GM21825 (cell line): ENCODE measurements at regions not wholly inside any gene's neighbourhood (a gene's known extent, or its start where the extent isn't known, plus 50 kb on each side); places are given as distances from the start of the nearest gene placed in this dataset.
"Not testable (repeated sequence)": the region's sequence is repeated elsewhere in the genome, so short reads cannot be mapped to it uniquely, and the experiment has no call there.

Experiments
- ATAC-seq: cut with Tn5 transposase; IDR thresholded peaks from one replicate; pipeline ENCODE4 v1.9.1; 2021; ENCODE audit warnings: mild to moderate bottlenecking, moderate library complexity; ENCODE audit not compliant: unreplicated experiment

DNA sequence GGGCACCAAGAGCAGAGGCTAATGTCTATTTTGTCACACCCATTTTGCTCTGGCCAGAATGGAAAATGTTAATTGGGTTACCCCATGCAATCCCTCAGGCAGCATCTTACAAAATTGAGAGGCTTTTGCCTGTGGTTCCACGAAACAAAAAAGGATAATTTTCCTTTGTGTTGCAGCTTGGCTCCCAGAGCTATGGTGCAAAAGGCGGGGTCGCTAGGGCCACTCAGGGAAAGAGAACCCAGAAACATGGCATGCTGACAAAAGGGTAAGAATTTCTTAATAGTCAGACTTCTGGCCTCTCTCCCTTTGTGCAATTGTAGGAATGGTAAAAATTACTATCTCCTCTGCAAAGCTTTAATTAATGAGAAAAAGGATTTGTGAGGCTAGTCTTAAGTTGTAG lies 119.6 kb upstream of the BANK1 start:
- ATAC-seq: no peak

DNA sequence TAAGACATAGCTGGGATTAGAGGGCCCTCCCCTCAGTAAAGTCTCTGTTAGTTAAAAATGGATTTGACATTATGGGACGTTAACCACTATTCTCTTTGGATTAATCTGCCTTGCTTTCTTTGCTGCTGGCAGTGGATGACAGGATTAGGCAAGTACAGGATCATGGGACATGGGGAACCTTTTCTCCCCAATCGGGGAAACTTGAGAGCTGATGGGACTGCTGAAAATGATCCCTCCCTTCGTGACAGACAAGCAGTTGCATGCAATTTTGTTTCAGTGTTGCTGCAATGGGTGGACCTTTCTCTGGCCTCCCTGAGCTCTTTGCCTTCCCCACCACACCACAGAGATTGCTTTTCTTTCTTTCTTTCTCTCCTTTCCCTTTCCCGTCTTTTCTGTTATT lies 120.2 kb upstream of the BANK1 start:
- no peak for ATAC-seq

DNA sequence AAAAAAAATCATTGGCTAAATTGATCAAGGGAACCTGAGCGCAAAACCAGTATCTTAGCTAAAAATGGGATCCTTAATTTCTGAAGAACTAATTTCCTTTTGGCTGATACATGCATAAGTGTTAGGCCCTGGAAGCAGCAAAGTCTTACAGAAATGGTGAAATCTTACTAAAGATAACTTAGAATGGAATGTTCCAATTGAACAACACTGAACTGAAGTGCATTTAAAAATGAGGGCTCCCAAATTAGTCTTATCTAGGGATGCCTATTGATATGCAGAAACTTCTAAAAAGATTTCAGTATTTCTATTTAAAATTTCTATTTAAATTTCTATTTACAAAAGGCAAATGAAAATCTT lies 120.7 kb upstream of the BANK1 start:
- ATAC-seq: no peak

DNA sequence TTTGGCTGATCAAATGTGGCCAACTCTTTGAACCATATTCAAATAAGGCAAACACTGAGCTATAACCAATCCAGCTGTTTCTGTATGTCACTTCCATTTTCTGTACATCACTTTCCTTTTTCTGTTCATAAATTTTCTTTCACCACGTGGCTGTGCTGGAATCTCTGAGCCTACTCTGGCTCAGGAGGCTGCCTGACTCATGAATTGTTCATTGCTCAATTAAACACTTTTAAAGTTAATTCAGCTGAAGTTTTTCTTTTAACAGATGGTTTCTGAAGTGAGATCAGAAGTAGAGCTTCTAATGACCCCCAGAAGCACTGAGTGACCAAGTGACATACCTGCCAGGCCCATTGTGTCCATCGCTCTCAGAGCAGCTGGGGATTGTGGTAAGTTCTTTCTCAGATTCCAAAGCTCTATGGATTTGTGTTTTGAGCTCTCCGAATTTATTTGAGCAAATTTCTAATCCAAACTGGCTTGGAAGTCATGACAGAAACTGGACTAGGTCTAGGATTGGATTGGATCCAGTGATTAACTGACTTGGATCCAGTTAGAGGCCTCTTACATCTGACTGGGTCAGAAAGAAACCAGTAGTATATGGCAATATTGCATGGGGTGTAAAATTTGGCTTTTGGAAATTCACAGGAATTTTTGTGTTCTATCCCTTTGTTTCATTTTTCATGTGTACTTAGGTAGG lies 121.2 kb upstream of the BANK1 start:
- no peak for ATAC-seq

DNA sequence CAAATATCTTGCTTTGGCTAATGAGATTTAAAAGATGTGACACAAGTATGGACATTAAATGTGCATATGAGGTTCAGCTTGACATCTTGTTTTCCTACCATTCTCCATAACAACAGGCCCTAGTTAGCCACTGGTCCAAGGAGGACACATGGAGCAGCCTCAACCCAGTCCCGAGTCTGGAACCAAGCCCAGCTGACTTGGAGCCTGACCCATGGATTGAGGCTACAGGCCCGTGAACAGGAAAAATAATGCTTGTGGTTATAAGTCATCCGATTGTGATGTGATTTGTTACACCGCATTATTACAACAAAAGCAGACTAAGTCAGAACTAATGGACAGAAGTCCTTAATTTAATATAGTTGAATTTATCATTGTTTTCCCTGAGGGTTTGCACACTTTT lies 123.2 kb upstream of the BANK1 start:
- ATAC-seq: no peak

DNA sequence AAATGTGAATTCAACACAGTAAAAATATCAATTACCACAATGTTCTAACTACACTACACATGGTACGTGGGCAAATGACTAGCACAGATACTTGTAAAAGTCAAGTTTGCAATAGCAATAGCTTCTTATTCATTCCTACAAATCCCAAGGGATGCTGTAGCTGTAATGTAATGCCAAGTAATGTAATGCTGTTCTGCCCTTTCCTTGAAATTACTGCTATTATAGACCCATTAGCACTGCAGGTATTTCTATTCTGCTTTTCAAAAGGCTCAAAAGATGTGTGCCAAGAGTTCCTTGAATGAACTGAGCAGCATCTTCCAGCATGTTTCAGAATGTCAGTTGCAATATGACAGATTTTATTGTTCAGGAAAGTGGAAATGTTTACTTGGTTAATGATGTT lies 129.9 kb upstream of the BANK1 start:
- no peak for ATAC-seq

DNA sequence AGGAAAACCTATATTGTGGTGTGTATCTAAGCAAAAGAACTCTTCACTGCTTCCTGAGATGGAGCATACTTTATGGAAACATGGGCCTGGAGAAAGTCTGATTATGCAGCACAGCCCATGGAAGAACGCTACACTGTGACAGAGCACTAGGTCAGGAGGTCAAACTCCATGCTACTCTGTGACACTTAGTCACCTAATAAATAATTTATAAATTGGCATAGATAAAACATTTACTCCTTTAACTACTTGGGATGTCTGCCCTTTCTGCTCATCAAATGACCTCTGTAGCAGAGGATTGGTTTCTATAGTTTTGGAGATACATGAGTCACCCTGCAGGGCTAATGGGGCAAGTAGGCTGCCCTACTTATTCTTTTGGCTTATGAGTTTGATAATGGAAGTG lies 134.7 kb upstream of the BANK1 start:
- no peak for ATAC-seq

DNA sequence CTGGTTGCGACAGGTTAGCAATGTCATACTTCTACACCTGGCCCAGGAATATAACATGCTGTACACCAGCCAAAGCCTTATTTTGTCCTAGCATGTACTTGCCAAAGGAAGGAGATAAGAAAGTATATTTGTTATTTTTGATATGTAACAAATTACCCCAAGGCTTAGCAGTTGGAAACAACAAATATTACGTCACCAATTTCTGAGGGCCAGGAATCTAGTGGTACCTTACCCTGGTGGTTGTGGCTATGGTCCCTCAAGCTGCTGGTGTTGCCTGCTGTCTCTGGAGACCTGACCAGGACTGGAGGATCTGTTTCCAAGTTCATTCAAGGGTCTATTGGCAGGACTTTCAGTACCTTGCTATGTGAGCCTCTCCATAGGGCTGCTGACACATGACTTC lies 135.5 kb upstream of the BANK1 start:
- no peak for ATAC-seq

DNA sequence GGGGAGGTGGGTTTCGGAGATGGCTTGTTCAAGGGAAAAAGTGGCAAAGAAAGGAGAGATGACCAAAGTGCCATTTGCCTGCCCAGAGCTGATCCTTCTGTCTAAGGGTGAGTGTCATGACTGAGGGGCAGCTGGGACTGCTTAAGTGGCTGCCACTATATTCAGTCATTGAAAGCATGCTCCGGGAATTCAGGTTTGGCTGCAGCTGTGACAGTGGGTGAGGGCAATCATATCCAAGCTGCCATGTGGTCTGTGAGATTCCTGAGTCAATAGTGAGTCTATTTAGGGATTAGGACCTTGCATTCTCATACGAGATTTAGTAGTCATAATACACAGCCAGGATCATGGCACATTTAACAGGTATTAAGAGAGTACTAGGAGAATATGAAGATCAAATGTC lies 138.8 kb upstream of the BANK1 start:
- ATAC-seq: no peak

DNA sequence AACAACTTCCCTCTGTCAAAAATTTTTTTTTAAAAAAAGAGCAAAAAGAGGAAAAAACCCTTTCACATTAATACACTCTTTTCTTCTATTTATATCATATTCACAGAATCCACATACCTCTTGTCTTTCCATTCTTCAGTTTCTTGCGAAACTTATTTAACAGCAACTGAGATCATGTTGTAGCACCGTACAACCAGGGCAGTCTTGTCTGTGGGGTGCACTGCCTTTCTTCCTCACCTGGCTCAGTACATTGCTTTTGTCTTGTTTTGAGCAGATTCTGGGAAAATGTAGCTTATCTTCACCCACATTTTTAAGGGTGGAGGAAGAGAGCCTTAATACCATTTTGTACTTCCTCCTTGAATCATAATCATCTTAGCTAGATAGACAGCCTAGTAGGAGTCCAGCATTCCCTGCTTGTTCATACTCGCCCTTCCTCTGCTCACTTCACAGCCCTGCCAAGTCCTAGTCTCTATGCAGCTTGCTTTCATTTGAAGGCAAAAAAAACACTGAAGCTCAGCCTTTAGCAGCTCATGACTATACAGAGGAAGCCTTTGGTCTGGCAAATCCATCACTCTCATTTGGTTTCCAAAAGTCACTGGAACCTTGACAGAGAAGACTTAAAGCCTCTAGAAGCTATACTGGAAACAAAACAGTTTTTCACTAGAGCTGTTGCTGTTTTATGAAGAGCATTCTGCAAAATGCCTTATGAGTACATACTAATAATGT lies 140.6 kb upstream of the BANK1 start:
- no peak for ATAC-seq

DNA sequence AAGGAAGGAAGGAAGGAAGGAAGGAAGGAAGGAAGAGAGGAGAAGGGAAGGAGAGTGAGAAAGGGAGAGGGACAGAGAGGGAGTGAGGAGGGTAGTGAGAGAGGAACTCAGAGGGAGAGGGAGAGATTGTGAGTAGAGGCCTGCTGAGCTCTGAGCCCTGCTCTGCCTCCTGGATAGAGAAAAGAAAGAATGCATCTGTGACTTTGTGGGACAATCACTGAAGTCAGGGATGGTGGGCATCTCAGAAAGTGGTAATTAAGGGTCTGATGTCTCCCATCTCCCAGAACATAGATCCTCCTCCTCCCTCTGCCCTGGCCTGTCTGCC lies 142.9 kb upstream of the BANK1 start:
- ATAC-seq: no peak

DNA sequence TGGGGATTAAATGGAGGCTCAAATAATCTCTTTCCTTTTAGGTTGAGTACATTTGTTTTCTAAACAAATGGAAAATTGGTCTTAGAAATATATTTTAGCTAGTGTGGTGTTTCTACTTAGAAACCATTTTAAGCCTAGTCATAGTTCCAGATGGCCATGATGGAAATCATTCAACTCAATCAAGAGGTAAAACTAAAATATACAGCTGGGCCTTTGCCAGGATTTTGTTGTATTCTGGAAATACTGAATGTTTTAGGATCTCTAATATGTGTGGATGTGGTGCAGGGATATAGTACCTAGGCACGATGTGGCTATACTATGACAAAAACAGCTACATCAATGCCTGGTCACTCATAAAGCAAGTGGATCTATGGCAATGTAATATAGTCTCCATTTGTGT lies 146.0 kb upstream of the BANK1 start:
- no peak for ATAC-seq

DNA sequence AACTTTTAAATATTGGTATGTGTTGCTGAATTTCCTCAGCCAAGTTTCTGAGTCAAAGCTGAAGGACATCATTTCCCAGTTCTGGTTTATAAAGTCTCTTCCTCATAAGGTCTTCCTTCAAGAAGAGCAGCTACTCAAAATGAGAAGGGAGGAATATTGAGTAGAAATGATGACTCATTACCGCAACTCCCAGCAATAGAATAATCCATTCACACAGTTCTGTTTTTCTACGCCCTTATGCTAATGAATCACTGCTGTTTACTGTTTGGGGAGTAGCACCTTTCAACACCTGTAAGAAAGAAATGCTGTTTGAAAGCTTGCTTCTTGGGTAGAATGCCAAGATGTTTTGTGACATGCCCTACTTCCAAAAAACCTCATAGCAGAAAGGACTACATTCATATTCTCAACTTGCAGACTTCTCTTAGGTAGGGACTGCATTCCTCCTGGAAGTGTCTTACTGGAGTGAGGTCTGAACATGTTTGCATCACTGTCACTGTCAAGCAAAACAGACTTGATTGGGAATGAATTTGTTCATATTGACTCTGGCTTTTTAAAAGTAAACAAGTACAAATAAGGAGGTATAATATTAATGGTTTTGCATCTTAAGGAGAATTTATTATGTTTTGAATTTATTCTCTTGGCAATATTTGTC lies 147.2 kb upstream of the BANK1 start:
- ATAC-seq: no peak

DNA sequence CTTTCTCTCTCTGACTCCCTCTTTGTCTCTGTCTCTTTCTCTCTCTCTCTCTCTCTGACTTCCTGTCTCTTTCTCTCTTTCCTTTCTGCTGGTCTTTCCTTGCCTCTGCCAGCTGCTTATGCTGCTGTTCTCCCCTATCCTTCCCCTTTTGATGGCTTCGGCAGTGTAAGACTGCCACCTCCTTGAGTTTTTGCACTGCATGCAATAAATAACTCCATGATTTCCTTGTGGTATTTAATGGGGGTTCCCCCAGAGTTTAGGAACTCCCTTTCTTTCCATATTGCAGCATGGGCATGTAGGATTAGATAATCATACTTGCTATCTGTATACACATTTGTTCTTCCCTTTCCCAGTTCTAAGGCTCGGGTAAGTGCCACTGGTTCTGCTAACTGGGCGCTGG lies 157.8 kb upstream of the BANK1 start:
- ATAC-seq: not testable (repeated sequence)

DNA sequence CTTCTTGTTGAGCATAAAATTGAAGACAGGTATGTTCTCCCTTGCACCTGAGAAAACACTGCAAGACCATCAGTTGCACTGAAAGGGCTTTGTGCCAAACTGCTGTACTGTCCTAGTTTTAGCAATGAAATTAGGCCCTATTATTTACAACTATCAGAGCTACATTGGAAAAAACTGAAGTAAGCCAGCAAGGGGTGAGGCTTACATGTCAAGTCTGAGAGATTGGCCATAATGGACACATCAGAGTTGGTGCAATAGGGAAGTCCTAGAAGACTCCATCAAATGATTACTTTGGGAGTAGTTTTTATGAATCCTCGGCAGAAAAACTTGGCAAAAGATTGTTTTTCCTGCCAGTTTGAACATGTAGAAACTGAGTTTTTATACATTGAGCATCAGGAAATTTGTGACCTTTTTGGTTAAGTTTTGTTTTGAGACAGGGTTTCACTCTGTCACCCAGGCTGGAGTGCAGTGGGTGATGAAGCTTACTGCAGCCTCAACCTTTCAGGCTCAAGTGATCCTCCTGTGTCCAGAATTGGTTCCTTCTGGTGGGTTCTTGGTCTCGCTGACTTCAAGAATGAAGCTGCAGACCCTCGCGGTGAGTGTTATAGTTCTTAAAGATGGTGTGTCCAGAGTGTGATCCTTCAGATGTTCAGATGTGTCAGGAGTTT lies 160.1 kb upstream of the BANK1 start:
- no peak for ATAC-seq

DNA sequence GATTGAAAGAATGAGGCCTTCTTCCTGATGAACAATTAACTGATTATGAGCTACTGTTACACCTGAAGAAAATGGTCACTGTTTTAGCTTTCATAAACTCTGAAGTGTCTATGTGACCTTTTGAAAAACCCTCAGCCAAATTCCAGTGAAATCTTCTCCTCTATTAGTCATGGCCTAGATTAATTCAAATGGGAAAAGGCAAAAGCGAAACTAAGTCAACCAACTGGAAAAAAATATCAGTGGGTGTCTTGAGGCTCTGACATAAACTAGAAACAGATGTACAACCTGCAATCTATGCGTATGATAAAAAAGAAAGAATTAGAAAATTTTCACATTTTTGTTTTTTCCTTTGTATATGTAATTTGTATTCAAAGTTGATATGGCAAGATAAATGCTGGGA lies 169.4 kb upstream of the BANK1 start:
- ATAC-seq: no peak

DNA sequence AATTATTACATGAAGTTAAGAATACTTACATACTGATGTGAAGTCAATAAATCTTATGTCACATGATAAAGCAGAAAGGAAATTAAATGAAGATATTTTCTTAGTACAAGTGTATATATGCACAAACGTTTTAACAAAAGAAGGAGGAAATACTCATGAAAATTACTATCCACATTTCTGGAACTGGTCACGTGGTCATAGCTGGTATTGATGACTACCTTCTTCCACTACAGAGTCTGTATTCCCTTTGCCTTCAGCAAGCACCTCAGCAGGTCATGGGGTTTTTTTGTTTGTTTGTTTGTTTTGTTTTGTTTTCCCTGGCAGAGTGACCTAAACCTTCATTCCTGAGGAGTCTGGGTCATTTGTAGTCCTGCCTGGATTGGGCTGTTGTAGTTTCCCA lies 174.9 kb upstream of the BANK1 start:
- no peak for ATAC-seq

DNA sequence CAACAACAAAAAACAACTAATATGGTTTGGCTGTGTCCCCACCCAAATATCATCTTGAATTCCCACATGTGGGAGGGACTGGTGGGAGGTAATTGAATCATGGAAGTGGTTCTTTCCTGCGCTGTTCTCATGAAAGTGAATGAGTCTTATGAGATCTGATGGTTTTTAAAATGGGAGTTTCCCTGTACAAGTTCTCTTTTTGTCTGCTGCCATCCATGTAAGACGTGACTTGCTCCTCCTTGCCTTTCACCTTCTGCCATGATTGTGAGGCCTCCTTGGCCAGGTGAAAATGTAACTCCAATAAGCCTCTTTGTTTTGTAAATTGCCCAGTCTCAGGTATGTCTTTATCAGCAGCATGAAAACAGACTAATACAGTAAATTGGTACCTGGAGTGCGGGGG lies 183.5 kb upstream of the BANK1 start:
- ATAC-seq: not testable (repeated sequence)

DNA sequence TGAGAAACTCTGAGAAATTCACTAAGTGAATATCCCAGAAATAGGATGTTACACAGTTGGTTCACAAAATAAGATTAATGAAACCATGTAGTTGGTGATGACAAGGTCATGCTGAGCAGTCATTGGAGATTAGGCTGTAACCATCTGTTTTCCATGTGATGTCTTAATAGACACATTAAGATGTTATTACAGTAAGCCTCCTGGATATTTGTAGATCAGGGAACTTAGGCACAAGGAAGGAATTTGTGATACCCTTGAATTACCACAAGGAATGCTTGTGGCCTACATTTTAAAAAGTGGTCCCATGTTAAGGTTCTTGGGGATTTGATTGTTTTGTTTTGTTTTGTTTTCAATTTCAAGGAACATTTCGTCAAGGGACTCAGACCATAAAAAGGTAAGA lies 185.6 kb upstream of the BANK1 start:
- no peak for ATAC-seq

DNA sequence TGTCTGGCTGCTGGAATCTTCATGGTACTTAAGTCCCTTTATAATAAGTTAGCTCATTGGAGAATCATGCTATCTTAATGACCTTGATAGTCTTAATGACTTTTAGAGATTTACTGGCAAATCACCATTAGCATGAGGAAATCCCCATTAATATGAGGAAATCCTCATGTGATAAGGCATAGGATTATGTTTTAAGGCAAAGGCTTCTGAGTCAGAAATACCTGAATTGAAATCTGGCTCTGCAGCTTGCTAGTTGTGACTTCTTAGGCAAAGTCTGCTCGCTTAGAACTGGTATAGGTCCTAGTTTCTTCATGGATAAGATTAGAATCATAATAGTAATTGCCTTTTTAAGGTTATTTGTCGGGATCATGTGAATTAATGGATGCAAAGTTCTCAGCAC lies 190.2 kb upstream of the BANK1 start:
- no peak for ATAC-seq

DNA sequence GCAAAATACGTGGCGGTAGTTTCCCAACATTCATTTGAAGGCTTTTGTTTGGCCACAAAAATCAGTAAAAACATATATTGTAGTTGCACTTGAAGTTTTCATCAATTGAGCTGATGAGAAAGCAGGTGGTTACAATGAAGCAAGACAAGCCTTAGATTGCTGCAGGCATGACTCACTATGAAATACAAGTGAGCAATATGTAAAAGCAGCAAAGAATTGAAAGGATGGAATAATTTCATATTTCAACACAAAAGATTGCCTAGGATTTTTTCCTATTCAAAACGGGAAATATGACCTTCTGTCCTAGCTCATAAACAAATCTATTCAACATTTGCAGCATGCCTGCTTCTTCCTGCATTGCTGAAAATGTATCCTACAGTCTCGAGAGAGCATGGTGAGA lies 190.9 kb upstream of the BANK1 start:
- no peak for ATAC-seq
